Astrocyte (in vitro differentiated cells and primary cell): ENCODE measurements at regions not wholly inside any gene's neighbourhood (a gene's known extent, or its start where the extent isn't known, plus 50 kb on each side); places are given as distances from the start of the nearest gene placed in this dataset.

Experiments used
- DNase-seq: peaks from one replicate; pipeline ENCODE4 v3.0.0-alpha.2; 2010; ENCODE audit warnings: low read depth
- FAIRE-seq: peaks from 2 replicates; lab custom pipeline; 2011; peaks lifted over from hg19 to GRCh38; lab: Jason Lieb, UNC
- H2AFZ ChIP-seq: 2 replicates; pipeline ENCODE4 v1.6.0; 2012; ENCODE audit warnings: low read depth, low read length, inconsistent platforms
- H3K27ac ChIP-seq: 2 replicates; pipeline ENCODE4 v1.5.1; 2011; ENCODE audit warnings: low read depth, low read length, inconsistent platforms
- H3K27me3 ChIP-seq: 2 replicates; pipeline ENCODE4 v1.6.0; 2011; ENCODE audit warnings: low read length, inconsistent platforms; ENCODE audit not compliant: insufficient read depth
- H3K36me3 ChIP-seq: 2 replicates; pipeline ENCODE4 v1.5.1; 2011; ENCODE audit warnings: low read length, inconsistent platforms; ENCODE audit not compliant: insufficient read depth
- H3K4me1 ChIP-seq: 2 replicates; pipeline ENCODE4 v1.5.1; 2011; ENCODE audit warnings: low read length, inconsistent platforms; ENCODE audit not compliant: insufficient read depth
- H3K4me2 ChIP-seq: 2 replicates; pipeline ENCODE4 v1.6.0; 2012; ENCODE audit warnings: low read length, inconsistent platforms
- H3K4me3 ChIP-seq: 2 replicates; pipeline ENCODE4 v1.5.1; 2011; ENCODE audit warnings: low read depth, mild to moderate bottlenecking, low read length, inconsistent platforms; ENCODE audit not compliant: insufficient read depth
- H3K79me2 ChIP-seq: 2 replicates; pipeline ENCODE4 v1.6.0; 2012; ENCODE audit warnings: mild to moderate bottlenecking, low read length, inconsistent platforms; ENCODE audit not compliant: insufficient read depth
- H3K9ac ChIP-seq: 2 replicates; pipeline ENCODE4 v1.6.0; 2012; ENCODE audit warnings: mild to moderate bottlenecking, low read length, inconsistent platforms
- H3K9me3 ChIP-seq: 2 replicates; pipeline ENCODE4 v1.5.1; 2012; ENCODE audit warnings: low read depth, mild to moderate bottlenecking, low read length, inconsistent platforms; ENCODE audit not compliant: insufficient read depth
- H4K20me1 ChIP-seq: 2 replicates; pipeline ENCODE4 v1.6.0; 2012; ENCODE audit warnings: low read length, inconsistent platforms; ENCODE audit not compliant: insufficient read depth
- H3K27ac Mint-ChIP-seq: one replicate; pipeline ENCODE4 v1.8.0; 2021; ENCODE audit warnings: mild to moderate bottlenecking, mixed read lengths; ENCODE audit not compliant: unreplicated experiment
- H3K27me3 Mint-ChIP-seq: one replicate; pipeline ENCODE4 v1.8.0; 2021; ENCODE audit warnings: low read depth, mixed read lengths; ENCODE audit not compliant: unreplicated experiment
- H3K36me3 Mint-ChIP-seq: one replicate; pipeline ENCODE4 v1.8.0; 2021; ENCODE audit warnings: low read depth, mixed read lengths; ENCODE audit not compliant: unreplicated experiment
- H3K4me1 Mint-ChIP-seq: one replicate; pipeline ENCODE4 v1.8.0; 2021; ENCODE audit warnings: low read depth, mixed read lengths; ENCODE audit not compliant: unreplicated experiment
- H3K4me3 Mint-ChIP-seq: one replicate; pipeline ENCODE4 v1.8.0; 2021; ENCODE audit warnings: mild to moderate bottlenecking, moderate library complexity, mixed read lengths; ENCODE audit not compliant: unreplicated experiment
- H3K9me3 Mint-ChIP-seq: one replicate; pipeline ENCODE4 v1.8.0; 2021; ENCODE audit warnings: mild to moderate bottlenecking, mixed read lengths; ENCODE audit not compliant: unreplicated experiment
- EZH2 ChIP-seq: IDR thresholded peaks from 2 replicates; pipeline ENCODE4 v1.6.1; 2012; ENCODE audit warnings: mild to moderate bottlenecking, low read length, inconsistent platforms; ENCODE audit not compliant: insufficient read depth
- TF ChIP-seq, protein P1 (sequence below): IDR thresholded peaks from 2 replicates; pipeline ENCODE4 v1.5.1; 2011; ENCODE audit warnings: low read depth, mild to moderate bottlenecking, inconsistent platforms, low read length, moderate library complexity; ENCODE audit not compliant: insufficient read depth

DNA sequence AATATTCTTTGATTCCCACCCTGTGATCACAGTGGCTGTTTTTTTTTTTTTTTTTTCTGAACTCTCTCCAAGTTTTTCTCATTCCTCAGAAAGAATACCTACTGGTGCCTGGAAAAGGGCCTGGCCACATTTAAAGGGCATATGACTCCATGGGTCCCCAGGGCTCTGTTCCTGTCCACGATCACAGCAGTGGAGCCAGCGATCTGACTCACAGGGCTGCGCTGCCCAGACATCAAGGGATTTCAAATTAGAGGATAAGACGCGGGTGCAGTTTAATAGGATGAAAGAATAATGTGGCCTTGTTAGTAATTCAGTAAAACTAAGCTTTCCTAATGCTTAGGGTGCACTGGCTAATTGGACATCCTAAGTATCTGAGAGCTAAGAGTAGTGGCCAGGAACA lies 175.1 kb upstream of the MSX2 start:
- Mint-ChIP-seq H3K9me3 (no peaks in the 10 kb centered on the region), H3K4me1 (peaks cover 4% of the 10 kb centered on the region), H3K27ac (no peak overlapping the region), H3K4me3 (no peak overlapping the region), H3K27me3 (peaks cover 37% of the 10 kb centered on the region), H3K36me3 (no peaks in the 10 kb centered on the region)
- no peaks in the 10 kb centered on the region for H3K9me3 ChIP-seq
- FAIRE-seq, result no peak
- H3K36me3 ChIP-seq, result no peaks in the 10 kb centered on the region
- TF ChIP-seq, protein P1, sequence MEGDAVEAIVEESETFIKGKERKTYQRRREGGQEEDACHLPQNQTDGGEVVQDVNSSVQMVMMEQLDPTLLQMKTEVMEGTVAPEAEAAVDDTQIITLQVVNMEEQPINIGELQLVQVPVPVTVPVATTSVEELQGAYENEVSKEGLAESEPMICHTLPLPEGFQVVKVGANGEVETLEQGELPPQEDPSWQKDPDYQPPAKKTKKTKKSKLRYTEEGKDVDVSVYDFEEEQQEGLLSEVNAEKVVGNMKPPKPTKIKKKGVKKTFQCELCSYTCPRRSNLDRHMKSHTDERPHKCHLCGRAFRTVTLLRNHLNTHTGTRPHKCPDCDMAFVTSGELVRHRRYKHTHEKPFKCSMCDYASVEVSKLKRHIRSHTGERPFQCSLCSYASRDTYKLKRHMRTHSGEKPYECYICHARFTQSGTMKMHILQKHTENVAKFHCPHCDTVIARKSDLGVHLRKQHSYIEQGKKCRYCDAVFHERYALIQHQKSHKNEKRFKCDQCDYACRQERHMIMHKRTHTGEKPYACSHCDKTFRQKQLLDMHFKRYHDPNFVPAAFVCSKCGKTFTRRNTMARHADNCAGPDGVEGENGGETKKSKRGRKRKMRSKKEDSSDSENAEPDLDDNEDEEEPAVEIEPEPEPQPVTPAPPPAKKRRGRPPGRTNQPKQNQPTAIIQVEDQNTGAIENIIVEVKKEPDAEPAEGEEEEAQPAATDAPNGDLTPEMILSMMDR, result no peak
- no peak for TF ChIP-seq EZH2
- no peak overlapping the region for H3K27ac ChIP-seq
- H3K9ac ChIP-seq, result no peak overlapping the region
- DNase-seq, result no peak
- no peaks in the 10 kb centered on the region for H4K20me1 ChIP-seq
- no peak overlapping the region for H2AFZ ChIP-seq
- no peaks in the 10 kb centered on the region for H3K27me3 ChIP-seq
- no peaks in the 10 kb centered on the region for H3K79me2 ChIP-seq
- peaks cover 2% of the 10 kb centered on the region for H3K4me1 ChIP-seq
- H3K4me3 ChIP-seq, result no peak overlapping the region
- H3K4me2 ChIP-seq, result no peak overlapping the region

DNA sequence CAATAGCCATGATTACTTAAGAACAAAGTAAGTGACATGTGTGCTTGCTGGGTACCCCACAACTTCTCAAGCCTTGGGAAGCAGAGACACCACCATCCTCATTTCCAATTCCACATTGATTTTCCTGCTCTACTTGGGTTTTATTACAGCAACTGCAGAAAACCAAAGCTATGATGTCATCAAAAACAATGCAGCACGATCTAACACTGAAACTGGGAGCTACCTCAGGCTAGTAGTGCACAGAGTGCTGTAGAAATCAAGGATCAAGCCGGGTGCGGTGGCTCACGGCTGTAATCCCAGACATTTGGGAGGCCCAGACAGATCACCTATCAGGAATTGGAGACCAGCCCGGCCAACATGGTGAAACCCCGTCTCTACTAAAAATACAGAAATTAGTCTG lies 174.4 kb upstream of the MSX2 start:
- no peak for TF ChIP-seq EZH2
- TF ChIP-seq, protein P1, result no peak
- H3K4me1 Mint-ChIP-seq, result peaks cover 4% of the 10 kb centered on the region
- no peak overlapping the region for H3K27ac Mint-ChIP-seq

GRCh38 chr5:174552428-174552827 lies 172.0 kb upstream of the MSX2 start:
- Histone ChIP-seq H3K27ac (no peak overlapping the region), H3K79me2 (no peaks in the 10 kb centered on the region), H2AFZ (no peak overlapping the region), H3K4me1 (peaks cover 2% of the 10 kb centered on the region), H3K4me2 (no peak overlapping the region), H3K9me3 (no peaks in the 10 kb centered on the region), H3K27me3 (no peaks in the 10 kb centered on the region), H3K4me3 (no peak overlapping the region), H3K9ac (no peak overlapping the region), H4K20me1 (no peaks in the 10 kb centered on the region), H3K36me3 (no peaks in the 10 kb centered on the region)
- Mint-ChIP-seq H3K4me3 (no peak overlapping the region), H3K9me3 (no peaks in the 10 kb centered on the region), H3K4me1 (peaks cover 4% of the 10 kb centered on the region), H3K27me3 (peaks cover 25% of the 10 kb centered on the region), H3K27ac (no peak overlapping the region), H3K36me3 (no peaks in the 10 kb centered on the region)
- TF ChIP-seq EZH2, result no peak
- TF ChIP-seq, protein P1, result no peak
- no peak for FAIRE-seq
- DNase-seq, result no peak

More for the DNA sequence above, 174.4 kb upstream of the MSX2 start:
- no peaks in the 10 kb centered on the region for H3K9me3 Mint-ChIP-seq
- no peaks in the 10 kb centered on the region for H3K36me3 ChIP-seq
- no peaks in the 10 kb centered on the region for H3K9me3 ChIP-seq
- H3K27me3 Mint-ChIP-seq, result peaks cover 32% of the 10 kb centered on the region
- no peaks in the 10 kb centered on the region for H3K27me3 ChIP-seq
- DNase-seq, result no peak
- peaks cover 2% of the 10 kb centered on the region for H3K4me1 ChIP-seq
- H2AFZ ChIP-seq, result no peak overlapping the region
- no peaks in the 10 kb centered on the region for H3K36me3 Mint-ChIP-seq
- H4K20me1 ChIP-seq, result no peaks in the 10 kb centered on the region
- no peak overlapping the region for H3K4me3 Mint-ChIP-seq
- H3K27ac ChIP-seq, result no peak overlapping the region
- H3K4me2 ChIP-seq, result no peak overlapping the region
- no peak overlapping the region for H3K4me3 ChIP-seq
- H3K79me2 ChIP-seq, result no peaks in the 10 kb centered on the region
- H3K9ac ChIP-seq, result no peak overlapping the region
- no peak for FAIRE-seq
